ENCODE measurements at regions not wholly inside any gene's neighbourhood (a gene's known extent, or its start where the extent isn't known, plus 50 kb on each side); places are given as distances from the start of the nearest gene placed in this dataset.

DNA sequence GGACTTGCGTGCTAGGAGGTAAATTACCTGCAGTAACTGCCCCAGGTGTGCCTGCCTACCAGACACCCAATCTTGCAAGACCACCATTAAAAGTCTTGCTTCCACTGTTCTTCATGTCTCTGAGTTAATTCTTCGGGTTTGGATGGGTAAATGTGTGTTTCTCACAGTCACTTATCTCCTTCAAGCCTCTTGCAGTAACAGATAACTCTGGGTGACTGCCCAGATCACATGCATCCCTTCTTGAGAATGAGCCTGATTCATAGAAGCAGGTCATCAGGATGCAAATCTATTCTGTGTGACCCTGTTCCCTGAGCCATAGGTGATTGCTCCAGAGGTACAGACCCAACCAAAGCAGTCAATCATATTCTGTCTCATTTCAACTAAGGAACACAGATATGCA is 194.6 kb downstream of the METTL4 start (continued):
- TF ChIP-seq, protein P1, sequence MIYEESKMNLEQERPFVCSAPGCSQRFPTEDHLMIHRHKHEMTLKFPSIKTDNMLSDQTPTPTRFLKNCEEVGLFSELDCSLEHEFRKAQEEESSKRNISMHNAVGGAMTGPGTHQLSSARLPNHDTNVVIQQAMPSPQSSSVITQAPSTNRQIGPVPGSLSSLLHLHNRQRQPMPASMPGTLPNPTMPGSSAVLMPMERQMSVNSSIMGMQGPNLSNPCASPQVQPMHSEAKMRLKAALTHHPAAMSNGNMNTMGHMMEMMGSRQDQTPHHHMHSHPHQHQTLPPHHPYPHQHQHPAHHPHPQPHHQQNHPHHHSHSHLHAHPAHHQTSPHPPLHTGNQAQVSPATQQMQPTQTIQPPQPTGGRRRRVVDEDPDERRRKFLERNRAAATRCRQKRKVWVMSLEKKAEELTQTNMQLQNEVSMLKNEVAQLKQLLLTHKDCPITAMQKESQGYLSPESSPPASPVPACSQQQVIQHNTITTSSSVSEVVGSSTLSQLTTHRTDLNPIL (CRISPR knock-in tag; IDR thresholded peaks at IDR 0.05; ENCODE audit: low read depth), result no peak
- TF ChIP-seq, protein P2, sequence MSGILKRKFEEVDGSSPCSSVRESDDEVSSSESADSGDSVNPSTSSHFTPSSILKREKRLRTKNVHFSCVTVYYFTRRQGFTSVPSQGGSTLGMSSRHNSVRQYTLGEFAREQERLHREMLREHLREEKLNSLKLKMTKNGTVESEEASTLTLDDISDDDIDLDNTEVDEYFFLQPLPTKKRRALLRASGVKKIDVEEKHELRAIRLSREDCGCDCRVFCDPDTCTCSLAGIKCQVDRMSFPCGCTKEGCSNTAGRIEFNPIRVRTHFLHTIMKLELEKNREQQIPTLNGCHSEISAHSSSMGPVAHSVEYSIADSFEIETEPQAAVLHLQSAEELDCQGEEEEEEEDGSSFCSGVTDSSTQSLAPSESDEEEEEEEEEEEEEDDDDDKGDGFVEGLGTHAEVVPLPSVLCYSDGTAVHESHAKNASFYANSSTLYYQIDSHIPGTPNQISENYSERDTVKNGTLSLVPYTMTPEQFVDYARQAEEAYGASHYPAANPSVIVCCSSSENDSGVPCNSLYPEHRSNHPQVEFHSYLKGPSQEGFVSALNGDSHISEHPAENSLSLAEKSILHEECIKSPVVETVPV (CRISPR knock-in tag; IDR thresholded peaks at IDR 0.05), result no peak
- no peak for TF ChIP-seq RARB (CRISPR knock-in tag; IDR thresholded peaks at IDR 0.05)

GRCh38 chr18:2380101-2380500 is 191.2 kb downstream of the METTL4 start:
- ATAC-seq, result no peak
- TF ChIP-seq PPARA (CRISPR knock-in tag; IDR thresholded peaks at IDR 0.05; ENCODE audit: borderline replicate concordance), result no peak
- no peak for TF ChIP-seq CSDC2 (CRISPR knock-in tag; IDR thresholded peaks at IDR 0.05)
- TF ChIP-seq, protein P3, sequence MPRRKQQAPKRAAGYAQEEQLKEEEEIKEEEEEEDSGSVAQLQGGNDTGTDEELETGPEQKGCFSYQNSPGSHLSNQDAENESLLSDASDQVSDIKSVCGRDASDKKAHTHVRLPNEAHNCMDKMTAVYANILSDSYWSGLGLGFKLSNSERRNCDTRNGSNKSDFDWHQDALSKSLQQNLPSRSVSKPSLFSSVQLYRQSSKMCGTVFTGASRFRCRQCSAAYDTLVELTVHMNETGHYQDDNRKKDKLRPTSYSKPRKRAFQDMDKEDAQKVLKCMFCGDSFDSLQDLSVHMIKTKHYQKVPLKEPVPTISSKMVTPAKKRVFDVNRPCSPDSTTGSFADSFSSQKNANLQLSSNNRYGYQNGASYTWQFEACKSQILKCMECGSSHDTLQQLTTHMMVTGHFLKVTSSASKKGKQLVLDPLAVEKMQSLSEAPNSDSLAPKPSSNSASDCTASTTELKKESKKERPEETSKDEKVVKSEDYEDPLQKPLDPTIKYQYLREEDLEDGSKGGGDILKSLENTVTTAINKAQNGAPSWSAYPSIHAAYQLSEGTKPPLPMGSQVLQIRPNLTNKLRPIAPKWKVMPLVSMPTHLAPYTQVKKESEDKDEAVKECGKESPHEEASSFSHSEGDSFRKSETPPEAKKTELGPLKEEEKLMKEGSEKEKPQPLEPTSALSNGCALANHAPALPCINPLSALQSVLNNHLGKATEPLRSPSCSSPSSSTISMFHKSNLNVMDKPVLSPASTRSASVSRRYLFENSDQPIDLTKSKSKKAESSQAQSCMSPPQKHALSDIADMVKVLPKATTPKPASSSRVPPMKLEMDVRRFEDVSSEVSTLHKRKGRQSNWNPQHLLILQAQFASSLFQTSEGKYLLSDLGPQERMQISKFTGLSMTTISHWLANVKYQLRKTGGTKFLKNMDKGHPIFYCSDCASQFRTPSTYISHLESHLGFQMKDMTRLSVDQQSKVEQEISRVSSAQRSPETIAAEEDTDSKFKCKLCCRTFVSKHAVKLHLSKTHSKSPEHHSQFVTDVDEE (CRISPR knock-in tag; IDR thresholded peaks at IDR 0.05), result no peak

- TF ChIP-seq ZNF8 (CRISPR knock-in tag; IDR thresholded peaks at IDR 0.05), result no peak
- TF ChIP-seq, protein P1 (CRISPR knock-in tag; IDR thresholded peaks at IDR 0.05; ENCODE audit: low read depth), result no peak
- no peak for TF ChIP-seq BACH2 (CRISPR knock-in tag; IDR thresholded peaks at IDR 0.05; ENCODE audit: borderline replicate concordance)
- no peak for TF ChIP-seq ISL1 (CRISPR knock-in tag; IDR thresholded peaks at IDR 0.05)
- TF ChIP-seq ARNTL (CRISPR knock-in tag; IDR thresholded peaks at IDR 0.05; ENCODE audit: borderline replicate concordance, low read depth), result no peak
- TF ChIP-seq OSR1 (CRISPR knock-in tag; IDR thresholded peaks at IDR 0.05), result no peak
- TF ChIP-seq ZNF70 (CRISPR knock-in tag; IDR thresholded peaks at IDR 0.05), result no peak
- no peak for TF ChIP-seq RARB (CRISPR knock-in tag; IDR thresholded peaks at IDR 0.05)
- no peak for TF ChIP-seq ESRRG (CRISPR knock-in tag; IDR thresholded peaks at IDR 0.05)
- TF ChIP-seq, protein P2 (CRISPR knock-in tag; IDR thresholded peaks at IDR 0.05), result no peak
- TF ChIP-seq GLIS3 (CRISPR knock-in tag; IDR thresholded peaks at IDR 0.05), result no peak
- TF ChIP-seq PATZ1 (CRISPR knock-in tag; IDR thresholded peaks at IDR 0.05; ENCODE audit: borderline replicate concordance), result no peak
- TF ChIP-seq CSDC2 (CRISPR knock-in tag; IDR thresholded peaks at IDR 0.05), result no peak
- ATAC-seq, result no peak
These were observed 189.8 kb downstream of the METTL4 start for GRCh38 chr18:2381539-2381938.

DNA sequence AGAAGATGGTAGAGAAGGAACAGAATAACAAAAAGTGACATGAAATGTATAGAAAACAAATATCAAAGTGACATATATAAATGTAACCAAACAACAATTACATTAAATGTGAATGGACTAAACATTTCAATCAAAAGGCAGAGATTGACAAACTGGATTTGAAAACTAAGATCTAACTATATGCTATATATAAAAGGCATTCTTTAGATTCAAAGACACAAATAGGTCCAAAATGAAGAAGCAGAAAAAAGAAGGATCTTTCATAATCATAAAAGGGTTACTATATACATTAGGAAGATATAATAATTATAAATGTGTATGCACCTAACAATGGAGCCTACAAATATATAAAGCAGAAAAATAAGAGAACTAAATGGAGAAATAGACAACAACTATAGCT is 183.7 kb downstream of the METTL4 start:
- TF ChIP-seq TCF4 (CRISPR knock-in tag; IDR thresholded peaks at IDR 0.05; ENCODE audit: borderline replicate concordance) (no peak), ISL1 (CRISPR knock-in tag; IDR thresholded peaks at IDR 0.05) (no peak)
- ATAC-seq, result no peak

Data from SK-N-SH treated with all-trans-retinoic acid at 6 μM for 48 hours (cell line).